H1 (cell line): ENCODE measurements at regions not wholly inside any gene's neighbourhood (a gene's known extent, or its start where the extent isn't known, plus 50 kb on each side); places are given as distances from the start of the nearest gene placed in this dataset.

Experiments
- CTCF ChIA-PET: fragments of 300-600 bp; sonication (Branson Sonifier 250); formaldehyde crosslinking; loops from one replicate; lab custom pipeline; 2021; ENCODE audit not compliant: partially characterized antibody; lab: Charles Lee
- POLR2A ChIA-PET: fragments of 300-600 bp; sonication (Branson Sonifier 250); formaldehyde crosslinking; loops from one replicate; lab custom pipeline; 2021; ENCODE audit warnings: inconsistent platforms; ENCODE audit not compliant: partially characterized antibody; lab: Charles Lee
- DNase-seq, 2 experiments: peaks; one replicate each; pipeline versions ENCODE4 v3.0.0 to v3.0.0-alpha.2; 2010 to 2022; ENCODE audit warnings: low spot score in 2 of 2, low read depth in 1 of 2, mixed read lengths in 1 of 2
- FAIRE-seq: peaks from 2 replicates; lab custom pipeline; 2011; peaks lifted over from hg19 to GRCh38; lab: Jason Lieb, UNC
- H2AFZ ChIP-seq: 2 replicates; pipeline ENCODE4 v1.8.1; 2012; ENCODE audit warnings: low read length, inconsistent platforms
- H2AK5ac ChIP-seq: 2 replicates; pipeline ENCODE4 v1.6.1; 2013; ENCODE audit warnings: low read depth, low read length
- H2BK120ac ChIP-seq: replicated peaks from 2 replicates; pipeline ENCODE3; 2013; ENCODE audit warnings: low read depth, low read length, inconsistent platforms
- H2BK12ac ChIP-seq: 2 replicates; pipeline ENCODE4 v1.6.1; 2013; ENCODE audit warnings: low read depth, low read length
- H2BK15ac ChIP-seq: 2 replicates; pipeline ENCODE4 v1.6.1; 2013; ENCODE audit warnings: low read length
- H2BK20ac ChIP-seq: 2 replicates; pipeline ENCODE4 v1.6.1; 2013; ENCODE audit warnings: low read length
- H2BK5ac ChIP-seq: 2 replicates; pipeline ENCODE4 v1.6.1; 2013; ENCODE audit warnings: low read depth, low read length
- H3K14ac ChIP-seq: 2 replicates; pipeline ENCODE4 v1.6.1; 2013; ENCODE audit warnings: inconsistent platforms; ENCODE audit not compliant: insufficient read length
- H3K18ac ChIP-seq: 2 replicates; pipeline ENCODE4 v1.6.1; 2013; ENCODE audit warnings: low read length; ENCODE audit errors: extremely low read depth
- H3K23ac ChIP-seq: 2 replicates; pipeline ENCODE4 v1.6.1; 2013; ENCODE audit warnings: inconsistent platforms; ENCODE audit not compliant: insufficient read length
- H3K23me2 ChIP-seq: 2 replicates; pipeline ENCODE4 v1.6.1; 2013; ENCODE audit warnings: low read depth, low read length
- H3K27ac ChIP-seq: 2 replicates; pipeline ENCODE4 v1.6.1; 2011; ENCODE audit warnings: low read depth, low read length, inconsistent platforms
- H3K27me3 ChIP-seq, 4 experiments: replicated peaks in 1 of 4; 1 replicate in 1 of 4; 2 replicates in 3 of 4; pipeline versions ENCODE4 v1.6.1 to v1.8.1; 2011 to 2013; ENCODE audit warnings: low read length in 3 of 4, mild to moderate bottlenecking in 3 of 4, inconsistent platforms in 2 of 4, mixed read lengths in 2 of 4, moderate library complexity in 1 of 4; ENCODE audit not compliant: control insufficient read depth in 3 of 4, insufficient read depth in 3 of 4; ENCODE audit errors: extremely low read depth in 1 of 4
- H3K36me3 ChIP-seq, 4 experiments: 2 replicates each; pipeline versions ENCODE4 v1.6.1 to v1.8.1; 2011 to 2013; ENCODE audit warnings: mild to moderate bottlenecking in 4 of 4, low read length in 3 of 4, moderate library complexity in 2 of 4, control low read depth in 1 of 4, inconsistent platforms in 1 of 4; ENCODE audit not compliant: insufficient read depth in 4 of 4, control insufficient read depth in 2 of 4
- H3K4ac ChIP-seq: replicated peaks from 2 replicates; pipeline ENCODE3; 2013; ENCODE audit warnings: low read length, low read depth, mixed read lengths, inconsistent platforms; ENCODE audit not compliant: insufficient read length
- H3K4me1 ChIP-seq, 4 experiments: replicated peaks in 1 of 4; 1 replicate in 1 of 4; 2 replicates in 3 of 4; pipeline versions ENCODE4 v1.6.1 to v1.8.1; 2011 to 2013; ENCODE audit warnings: low read length in 3 of 4, inconsistent platforms in 2 of 4, mixed read lengths in 1 of 4; ENCODE audit not compliant: insufficient read depth in 4 of 4, control insufficient read depth in 3 of 4
- H3K4me2 ChIP-seq, 2 experiments: 2 replicates each; pipeline versions ENCODE4 v1.6.1 to v1.8.1; 2011 to 2013; ENCODE audit warnings: low read depth in 2 of 2, low read length in 2 of 2, control low read depth in 1 of 2, inconsistent platforms in 1 of 2, mild to moderate bottlenecking in 1 of 2; ENCODE audit not compliant: insufficient read depth in 1 of 2
- H3K4me3 ChIP-seq, 4 experiments: fragments of 200-600, 300-600 bp in 1 of 4; sonication (generic), shearing (Covaris generic), sonication (Bioruptor Twin) in 1 of 4; 2 replicates each; pipeline versions ENCODE4 v1.5.1 to v1.8.1; 2011 to 2016; ENCODE audit warnings: low read length in 4 of 4, low read depth in 3 of 4, control low read depth in 2 of 4, inconsistent platforms in 2 of 4, mild to moderate bottlenecking in 2 of 4, mixed read lengths in 1 of 4, moderate library complexity in 1 of 4; ENCODE audit not compliant: insufficient read depth in 2 of 4; ENCODE audit errors: extremely low read depth in 1 of 4
- H3K56ac ChIP-seq: replicated peaks from 2 replicates; pipeline ENCODE3; 2013; ENCODE audit warnings: low read depth, mild to moderate bottlenecking, mixed read lengths, low read length, inconsistent platforms; ENCODE audit not compliant: insufficient read length
- H3K79me1 ChIP-seq: 2 replicates; pipeline ENCODE4 v1.6.1; 2013; ENCODE audit warnings: low read depth, low read length, control low read depth
- H3K79me2 ChIP-seq, 2 experiments: 2 replicates each; pipeline versions ENCODE4 v1.6.1 to v1.8.1; 2012 to 2013; ENCODE audit warnings: low read length in 2 of 2, mild to moderate bottlenecking in 2 of 2, inconsistent platforms in 1 of 2; ENCODE audit not compliant: insufficient read depth in 2 of 2, control insufficient read depth in 1 of 2
- H3K9ac ChIP-seq, 4 experiments: replicated peaks in 1 of 4; 1 replicate in 1 of 4; 2 replicates in 3 of 4; pipeline versions ENCODE4 v1.6.1 to v1.8.1; 2011 to 2013; ENCODE audit warnings: low read depth in 3 of 4, low read length in 3 of 4, control low read depth in 2 of 4, mild to moderate bottlenecking in 2 of 4, moderate library complexity in 2 of 4, inconsistent platforms in 1 of 4; ENCODE audit errors: extremely low read depth in 1 of 4
- H3K9me3 ChIP-seq, 2 experiments: 2 replicates each; pipeline versions ENCODE4 v1.6.1 to v1.8.1; 2012 to 2013; ENCODE audit warnings: mild to moderate bottlenecking in 2 of 2, moderate library complexity in 2 of 2, control low read depth in 1 of 2, inconsistent platforms in 1 of 2, low read depth in 1 of 2, low read length in 1 of 2, mixed read lengths in 1 of 2; ENCODE audit not compliant: insufficient read depth in 2 of 2
- H4K20me1 ChIP-seq, 2 experiments: replicated peaks in 1 of 2; 2 replicates each; pipeline versions ENCODE3 to v1.8.1; 2011 to 2013; ENCODE audit warnings: inconsistent platforms in 2 of 2, low read length in 2 of 2, mild to moderate bottlenecking in 1 of 2; ENCODE audit not compliant: insufficient read depth in 2 of 2, control insufficient read depth in 1 of 2
- H4K5ac ChIP-seq: 2 replicates; pipeline ENCODE4 v1.6.1; 2013; ENCODE audit warnings: low read length, low read depth, mixed read lengths, inconsistent platforms; ENCODE audit not compliant: insufficient read length
- H4K8ac ChIP-seq: 2 replicates; pipeline ENCODE4 v1.8.0; 2013; ENCODE audit warnings: mild to moderate bottlenecking, moderate library complexity, low read length, inconsistent platforms; ENCODE audit not compliant: insufficient read depth; ENCODE audit errors: extremely low read depth
- H4K91ac ChIP-seq: replicated peaks from 2 replicates; pipeline ENCODE3; 2013; ENCODE audit warnings: low read length, mixed read lengths, inconsistent platforms; ENCODE audit not compliant: insufficient read length
- CHD1 ChIP-seq: IDR thresholded peaks from 2 replicates; pipeline ENCODE4 v1.6.1; 2012; ENCODE audit warnings: low read depth, low read length, improper control_type of control experiment
- CTCF ChIP-seq, 3 experiments: IDR thresholded peaks; 1 replicate in 2 of 3; 2 replicates in 1 of 3; pipeline versions ENCODE4 v1.5.1 to v1.6.1; 2011; ENCODE audit warnings: low read length in 3 of 3, mild to moderate bottlenecking in 3 of 3, inconsistent platforms in 2 of 3, low read depth in 1 of 3, moderate library complexity in 1 of 3; ENCODE audit not compliant: insufficient read depth in 1 of 3; ENCODE audit errors: control extremely low read depth in 1 of 3
- SRF ChIP-seq: IDR thresholded peaks from 2 replicates; pipeline ENCODE4 v1.6.1; 2011; ENCODE audit warnings: mild to moderate bottlenecking, low read depth, low read length, moderate library complexity
- TAF7 ChIP-seq: optimal IDR thresholded peaks from 2 replicates; pipeline ENCODE3; 2011; ENCODE audit warnings: low read depth, mild to moderate bottlenecking, inconsistent platforms, low read length, moderate library complexity, borderline replicate concordance
- TBP ChIP-seq: IDR thresholded peaks from 2 replicates; pipeline ENCODE4 v1.6.1; 2011; ENCODE audit warnings: low read depth, low read length, improper control_type of control experiment
- TCF12 ChIP-seq: IDR thresholded peaks from 2 replicates; pipeline ENCODE4 v1.6.1; 2011; ENCODE audit warnings: low read depth, mild to moderate bottlenecking, low read length
- WGBS, 2 experiments: shearing (Covaris generic) in 1 of 2; methylation state at CpG; one replicate each; pipeline versions ENCODE4 v1.1.6 to v1.1.7; 2013 to 2015; ENCODE audit warnings: low lambda C conversion rate in 2 of 2, mixed read lengths in 2 of 2, inconsistent platforms in 1 of 2, low coverage in 1 of 2, missing lambda C conversion rate in 1 of 2; ENCODE audit not compliant: insufficient replicate concordance in 2 of 2, insufficient coverage in 1 of 2, insufficient read length in 1 of 2; ENCODE audit errors: extremely low coverage in 1 of 2, missing lambda C conversion rate in 1 of 2; 5-methylcytosine and 5-hydroxymethylcytosine counted together
- TF ChIP-seq, protein P1 (sequence below): IDR thresholded peaks from 2 replicates; pipeline ENCODE4 v1.6.1; 2011; ENCODE audit warnings: low read length, improper control_type of control experiment
- TF ChIP-seq, protein P2 (sequence below): IDR thresholded peaks from 2 replicates; pipeline ENCODE4 v1.6.1; 2011; ENCODE audit warnings: low read depth, mild to moderate bottlenecking, low read length; ENCODE audit not compliant: insufficient read depth

GRCh38 chr3:139836698-139837464 lies 98.1 kb upstream of the CLSTN2 start:
- Histone ChIP-seq H3K14ac (no peak overlapping the region), H2AK5ac (no peak overlapping the region), H2BK15ac (no peak overlapping the region), H4K8ac (no peak overlapping the region), H3K36me3 (no peaks in the 10 kb centered on the region), H3K4me2 (no peak overlapping the region), H3K9ac (no peak overlapping the region), H3K23ac (no peak overlapping the region), H3K27me3 (no peaks in the 10 kb centered on the region; a peak in 1 of 7 replicates), H3K79me1 (no peaks in the 10 kb centered on the region), H3K79me2 (no peaks in the 10 kb centered on the region), H2BK12ac (no peak overlapping the region), H4K20me1 (no peaks in the 10 kb centered on the region), H3K27ac (no peak overlapping the region), H3K56ac (no peak overlapping the region), H2BK5ac (no peak overlapping the region), H3K18ac (no peak overlapping the region), H3K4me3 (no peak overlapping the region), H4K91ac (no peak overlapping the region), H3K4me1 (peaks cover 3 to 11% (median 5%) of the 10 kb centered on the region in 4 experiments; a peak in 6 of 7 replicates), H3K9me3 (no peaks in the 10 kb centered on the region), H2BK120ac (no peak overlapping the region), H4K5ac (no peak overlapping the region), H3K4ac (no peak overlapping the region), H2AFZ (peak overlapping the region; percentile 52; the same call in 1 of the 2 replicates), H3K23me2 (no peaks in the 10 kb centered on the region), H2BK20ac (no peak overlapping the region)
- CTCF ChIA-PET: interaction anchor here (0.9 kb wide), 1 partner anchor 119 kb away, joined by 4 read pairs; no protein-coding TSS in a partner anchor
- POLR2A ChIA-PET: no interaction called here
- DNase-seq (no peak), FAIRE-seq (no peak)
- 91% methylated on average over 4 of the region's 4 CpGs; no CpG with 5 or more reads in 1 of the 2 experiments for WGBS, 2 experiments
- TF ChIP-seq SRF (no peak), TAF7 (no peak), TBP (no peak), CHD1 (no peak), CTCF (IDR thresholded peaks at IDR 0.05; ENCODE audit: control extremely low read depth in 1 of 3, insufficient read depth in 1 of 3, low read depth in 1 of 3, low read length in 3 of 3) (no peak), TCF12 (no peak)
- TF ChIP-seq, protein P1, sequence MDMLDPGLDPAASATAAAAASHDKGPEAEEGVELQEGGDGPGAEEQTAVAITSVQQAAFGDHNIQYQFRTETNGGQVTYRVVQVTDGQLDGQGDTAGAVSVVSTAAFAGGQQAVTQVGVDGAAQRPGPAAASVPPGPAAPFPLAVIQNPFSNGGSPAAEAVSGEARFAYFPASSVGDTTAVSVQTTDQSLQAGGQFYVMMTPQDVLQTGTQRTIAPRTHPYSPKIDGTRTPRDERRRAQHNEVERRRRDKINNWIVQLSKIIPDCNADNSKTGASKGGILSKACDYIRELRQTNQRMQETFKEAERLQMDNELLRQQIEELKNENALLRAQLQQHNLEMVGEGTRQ: no peak
- TF ChIP-seq, protein P2, sequence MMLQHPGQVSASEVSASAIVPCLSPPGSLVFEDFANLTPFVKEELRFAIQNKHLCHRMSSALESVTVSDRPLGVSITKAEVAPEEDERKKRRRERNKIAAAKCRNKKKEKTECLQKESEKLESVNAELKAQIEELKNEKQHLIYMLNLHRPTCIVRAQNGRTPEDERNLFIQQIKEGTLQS: no peak
